ENCODE measurements at regions not wholly inside any gene's neighbourhood (a gene's known extent, or its start where the extent isn't known, plus 50 kb on each side); places are given as distances from the start of the nearest gene placed in this dataset.

GRCh38 chr11:70806461-70807194 is 408.3 kb downstream of the CTTN start:
- H3K27ac ChIP-seq (ENCODE audit: insufficient read depth in 1 of 2, low read depth in 1 of 2, low read length in 2 of 2, poor library complexity in 1 of 2, severe bottlenecking in 2 of 2), result no peak overlapping the region
- H3K36me3 ChIP-seq (ENCODE audit: control insufficient read depth in 4 of 4, insufficient read depth in 4 of 4, low read length in 3 of 4), result no peaks in the 10 kb centered on the region
- POLR2A ChIA-PET, result no interaction called here
- no peak overlapping the region for H3K4me3 ChIP-seq (ENCODE audit: control insufficient read depth in 1 of 7, extremely low read depth in 1 of 7, insufficient read depth in 4 of 7, low read depth in 2 of 7, low read length in 6 of 7)
- no peaks in the 10 kb centered on the region for H3K27me3 ChIP-seq (replicated peaks in 2 of 5; ENCODE audit: control insufficient read depth in 4 of 5, insufficient read depth in 5 of 5, low read length in 4 of 5)
- H3K4me1 ChIP-seq (ENCODE audit: control extremely low read depth in 1 of 4, control insufficient read depth in 4 of 4, insufficient read depth in 4 of 4, low read length in 3 of 4), result peaks cover 0 to 20% (median 6%) of the 10 kb centered on the region in 4 experiments
- WGBS (ENCODE audit: insufficient coverage), result 96% methylated on average over 26 of the region's 27 CpGs
- CTCF ChIA-PET, result interaction anchor here (3.1 kb wide), 1 partner anchor 8 kb away, joined by 16 read pairs; no protein-coding TSS in a partner anchor
- H3K9me3 ChIP-seq (ENCODE audit: control extremely low read depth in 1 of 5, control insufficient read depth in 4 of 5, insufficient read depth in 2 of 5, low read depth in 1 of 5, low read length in 4 of 5), result no peaks in the 10 kb centered on the region
- no peak for DNase-seq

GRCh38 chr11:70807195-70807543 is 408.8 kb downstream of the CTTN start:
- Histone ChIP-seq H3K27ac (ENCODE audit: insufficient read depth in 1 of 2, low read depth in 1 of 2, low read length in 2 of 2, poor library complexity in 1 of 2, severe bottlenecking in 2 of 2) (no peak overlapping the region), H3K4me1 (ENCODE audit: control extremely low read depth in 1 of 4, control insufficient read depth in 4 of 4, insufficient read depth in 4 of 4, low read length in 3 of 4) (peaks cover 0 to 20% (median 6%) of the 10 kb centered on the region in 4 experiments), H3K36me3 (ENCODE audit: control insufficient read depth in 4 of 4, insufficient read depth in 4 of 4, low read length in 3 of 4) (no peaks in the 10 kb centered on the region), H3K27me3 (replicated peaks in 2 of 5; ENCODE audit: control insufficient read depth in 4 of 5, insufficient read depth in 5 of 5, low read length in 4 of 5) (no peaks in the 10 kb centered on the region), H3K9me3 (ENCODE audit: control extremely low read depth in 1 of 5, control insufficient read depth in 4 of 5, insufficient read depth in 2 of 5, low read depth in 1 of 5, low read length in 4 of 5) (no peaks in the 10 kb centered on the region), H3K4me3 (ENCODE audit: control insufficient read depth in 1 of 7, extremely low read depth in 1 of 7, insufficient read depth in 4 of 7, low read depth in 2 of 7, low read length in 6 of 7) (no peak overlapping the region)
- 90% methylated on average over 11 of the region's 12 CpGs for WGBS (ENCODE audit: insufficient coverage)
- ChIA-PET POLR2A (no interaction called here), CTCF (no interaction called here)
- DNase-seq, result no peak

- Histone ChIP-seq H3K36me3 (ENCODE audit: control insufficient read depth in 4 of 4, insufficient read depth in 4 of 4, low read length in 3 of 4) (no peaks in the 10 kb centered on the region), H3K4me3 (ENCODE audit: control insufficient read depth in 1 of 7, extremely low read depth in 1 of 7, insufficient read depth in 4 of 7, low read depth in 2 of 7, low read length in 6 of 7) (no peak overlapping the region), H3K4me1 (ENCODE audit: control extremely low read depth in 1 of 4, control insufficient read depth in 4 of 4, insufficient read depth in 4 of 4, low read length in 3 of 4) (peaks cover 0 to 14% (median 5%) of the 10 kb centered on the region in 4 experiments), H3K27me3 (replicated peaks in 2 of 5; ENCODE audit: control insufficient read depth in 4 of 5, insufficient read depth in 5 of 5, low read length in 4 of 5) (no peaks in the 10 kb centered on the region), H3K9me3 (ENCODE audit: control extremely low read depth in 1 of 5, control insufficient read depth in 4 of 5, insufficient read depth in 2 of 5, low read depth in 1 of 5, low read length in 4 of 5) (no peaks in the 10 kb centered on the region), H3K27ac (ENCODE audit: insufficient read depth in 1 of 2, low read depth in 1 of 2, low read length in 2 of 2, poor library complexity in 1 of 2, severe bottlenecking in 2 of 2) (no peak overlapping the region)
- 97% methylated on average over 18 of the region's 21 CpGs for WGBS (ENCODE audit: insufficient coverage)
- POLR2A ChIA-PET, result no interaction called here
- CTCF ChIA-PET, result no interaction called here
- DNase-seq, result no peak
Observed at GRCh38 chr11:70808686-70809375, 410.5 kb downstream of the CTTN start.

GRCh38 chr11:70810133-70810532 is 411.8 kb downstream of the CTTN start:
- no peak overlapping the region for H3K4me3 ChIP-seq (ENCODE audit: control insufficient read depth in 1 of 7, extremely low read depth in 1 of 7, insufficient read depth in 4 of 7, low read depth in 2 of 7, low read length in 6 of 7)
- H3K27me3 ChIP-seq (replicated peaks in 2 of 5; ENCODE audit: control insufficient read depth in 4 of 5, insufficient read depth in 5 of 5, low read length in 4 of 5), result no peaks in the 10 kb centered on the region
- no peaks in the 10 kb centered on the region for H3K36me3 ChIP-seq (ENCODE audit: control insufficient read depth in 4 of 4, insufficient read depth in 4 of 4, low read length in 3 of 4)
- H3K9me3 ChIP-seq (ENCODE audit: control extremely low read depth in 1 of 5, control insufficient read depth in 4 of 5, insufficient read depth in 2 of 5, low read depth in 1 of 5, low read length in 4 of 5), result no peaks in the 10 kb centered on the region
- H3K4me1 ChIP-seq (ENCODE audit: control extremely low read depth in 1 of 4, control insufficient read depth in 4 of 4, insufficient read depth in 4 of 4, low read length in 3 of 4), result peaks cover 0 to under 1% (median 0%) of the 10 kb centered on the region in 4 experiments
- ChIA-PET POLR2A (no interaction called here), CTCF (interaction anchor here (1.8 kb wide), 1 partner anchor 14 kb away, joined by 5 read pairs; no protein-coding TSS in a partner anchor)
- 98% methylated on average over 7 of the region's 9 CpGs for WGBS (ENCODE audit: insufficient coverage)
- no peak overlapping the region for H3K27ac ChIP-seq (ENCODE audit: insufficient read depth in 1 of 2, low read depth in 1 of 2, low read length in 2 of 2, poor library complexity in 1 of 2, severe bottlenecking in 2 of 2)
- no peak for DNase-seq

- 99% methylated on average over 7 of the region's 8 CpGs for WGBS (ENCODE audit: insufficient coverage)
- DNase-seq, result no peak
- H3K9me3 ChIP-seq (ENCODE audit: control extremely low read depth in 1 of 5, control insufficient read depth in 4 of 5, insufficient read depth in 2 of 5, low read depth in 1 of 5, low read length in 4 of 5), result no peaks in the 10 kb centered on the region
- ChIA-PET POLR2A (no interaction called here), CTCF (interaction anchor here (1.8 kb wide), 1 partner anchor 14 kb away, joined by 5 read pairs; no protein-coding TSS in a partner anchor)
- no peaks in the 10 kb centered on the region for H3K36me3 ChIP-seq (ENCODE audit: control insufficient read depth in 4 of 4, insufficient read depth in 4 of 4, low read length in 3 of 4)
- H3K27ac ChIP-seq (ENCODE audit: insufficient read depth in 1 of 2, low read depth in 1 of 2, low read length in 2 of 2, poor library complexity in 1 of 2, severe bottlenecking in 2 of 2), result no peak overlapping the region
- H3K4me3 ChIP-seq (ENCODE audit: control insufficient read depth in 1 of 7, extremely low read depth in 1 of 7, insufficient read depth in 4 of 7, low read depth in 2 of 7, low read length in 6 of 7), result no peak overlapping the region
- no peaks in the 10 kb centered on the region for H3K27me3 ChIP-seq (replicated peaks in 2 of 5; ENCODE audit: control insufficient read depth in 4 of 5, insufficient read depth in 5 of 5, low read length in 4 of 5)
- no peaks in the 10 kb centered on the region for H3K4me1 ChIP-seq (ENCODE audit: control extremely low read depth in 1 of 4, control insufficient read depth in 4 of 4, insufficient read depth in 4 of 4, low read length in 3 of 4)
Observed at GRCh38 chr11:70810681-70811080, 412.4 kb downstream of the CTTN start.

- Histone ChIP-seq H3K27me3 (replicated peaks in 2 of 5; ENCODE audit: control insufficient read depth in 4 of 5, insufficient read depth in 5 of 5, low read length in 4 of 5) (no peaks in the 10 kb centered on the region), H3K27ac (ENCODE audit: insufficient read depth in 1 of 2, low read depth in 1 of 2, low read length in 2 of 2, poor library complexity in 1 of 2, severe bottlenecking in 2 of 2) (no peak overlapping the region), H3K9me3 (ENCODE audit: control extremely low read depth in 1 of 5, control insufficient read depth in 4 of 5, insufficient read depth in 2 of 5, low read depth in 1 of 5, low read length in 4 of 5) (no peaks in the 10 kb centered on the region), H3K4me3 (ENCODE audit: control insufficient read depth in 1 of 7, extremely low read depth in 1 of 7, insufficient read depth in 4 of 7, low read depth in 2 of 7, low read length in 6 of 7) (no peak overlapping the region), H3K4me1 (ENCODE audit: control extremely low read depth in 1 of 4, control insufficient read depth in 4 of 4, insufficient read depth in 4 of 4, low read length in 3 of 4) (no peaks in the 10 kb centered on the region), H3K36me3 (ENCODE audit: control insufficient read depth in 4 of 4, insufficient read depth in 4 of 4, low read length in 3 of 4) (no peaks in the 10 kb centered on the region)
- no peak for DNase-seq
- CTCF ChIA-PET, result no interaction called here
- POLR2A ChIA-PET, result no interaction called here
- WGBS (ENCODE audit: insufficient coverage), result no CpG with 5 or more reads among the region's 1 CpG
Observed at GRCh38 chr11:70811483-70811882, 413.2 kb downstream of the CTTN start.

GRCh38 chr11:70811915-70812314 is 413.6 kb downstream of the CTTN start:
- CTCF ChIA-PET, result no interaction called here
- no peak overlapping the region for H3K4me3 ChIP-seq (ENCODE audit: control insufficient read depth in 1 of 7, extremely low read depth in 1 of 7, insufficient read depth in 4 of 7, low read depth in 2 of 7, low read length in 6 of 7)
- DNase-seq, result no peak
- no peaks in the 10 kb centered on the region for H3K9me3 ChIP-seq (ENCODE audit: control extremely low read depth in 1 of 5, control insufficient read depth in 4 of 5, insufficient read depth in 2 of 5, low read depth in 1 of 5, low read length in 4 of 5)
- no peaks in the 10 kb centered on the region for H3K36me3 ChIP-seq (ENCODE audit: control insufficient read depth in 4 of 4, insufficient read depth in 4 of 4, low read length in 3 of 4)
- 96% methylated on average over 4 of the region's 4 CpGs for WGBS (ENCODE audit: insufficient coverage)
- no peaks in the 10 kb centered on the region for H3K4me1 ChIP-seq (ENCODE audit: control extremely low read depth in 1 of 4, control insufficient read depth in 4 of 4, insufficient read depth in 4 of 4, low read length in 3 of 4)
- no peaks in the 10 kb centered on the region for H3K27me3 ChIP-seq (replicated peaks in 2 of 5; ENCODE audit: control insufficient read depth in 4 of 5, insufficient read depth in 5 of 5, low read length in 4 of 5)
- no peak overlapping the region for H3K27ac ChIP-seq (ENCODE audit: insufficient read depth in 1 of 2, low read depth in 1 of 2, low read length in 2 of 2, poor library complexity in 1 of 2, severe bottlenecking in 2 of 2)
- POLR2A ChIA-PET, result no interaction called here
